GM12878 (cell line): ENCODE measurements at regions not wholly inside any gene's neighbourhood (a gene's known extent, or its start where the extent isn't known, plus 50 kb on each side); places are given as distances from the start of the nearest gene placed in this dataset.

Experiments
- ATF7 ChIP-seq: fragments of 450-650 bp; IDR thresholded peaks from 2 replicates; pipeline ENCODE4 v1.6.1; 2016; ENCODE audit warnings: low read depth, mild to moderate bottlenecking
- E2F4 ChIP-seq: IDR thresholded peaks from 2 replicates; pipeline ENCODE4 v1.6.1; 2012; ENCODE audit warnings: low read depth, low read length, improper control_type of control experiment
- EP300 ChIP-seq, 2 experiments: fragments of 150-350 bp in 1 of 2; IDR thresholded peaks; 2 replicates each; pipeline ENCODE4 v1.6.1; 2011 to 2012; ENCODE audit warnings: low read depth in 2 of 2, low read length in 2 of 2, borderline replicate concordance in 1 of 2, improper control_type of control experiment in 1 of 2, inconsistent platforms in 1 of 2; ENCODE audit not compliant: control insufficient read depth in 1 of 2
- GABPA ChIP-seq: IDR thresholded peaks from 2 replicates; pipeline ENCODE4 v1.6.1; 2014; ENCODE audit warnings: antibody characterized with exemption, low read depth, mild to moderate bottlenecking, inconsistent platforms
- HDAC2 ChIP-seq: fragments of 200-600 bp; sonication (generic); IDR thresholded peaks from 2 replicates; pipeline ENCODE4 v1.6.1; 2017
- MEF2A ChIP-seq: IDR thresholded peaks from 2 replicates; pipeline ENCODE4 v1.6.1; 2011; ENCODE audit warnings: low read depth, mild to moderate bottlenecking, low read length, moderate library complexity; ENCODE audit not compliant: insufficient read depth
- POLR2A ChIP-seq: IDR thresholded peaks from 2 replicates; pipeline ENCODE4 v1.6.1; 2011; ENCODE audit warnings: low read depth, mild to moderate bottlenecking, low read length
- POLR2AphosphoS5 ChIP-seq: IDR thresholded peaks from 2 replicates; pipeline ENCODE4 v1.6.1; 2011; ENCODE audit warnings: mild to moderate bottlenecking, low read length, inconsistent platforms
- SP1 ChIP-seq: IDR thresholded peaks from one replicate; pipeline ENCODE4 v1.6.1; 2011; ENCODE audit warnings: low read depth, low read length
- SREBF2 ChIP-seq: IDR thresholded peaks from 2 replicates; pipeline ENCODE4 v1.6.1; 2012; ENCODE audit warnings: mild to moderate bottlenecking, low read length
- TF ChIP-seq, protein P1 (sequence below), 3 experiments: IDR thresholded peaks in 2 of 3; conservative IDR thresholded peaks in 1 of 3; 2 replicates each; pipeline ENCODE4 v1.5.1; 2011; ENCODE audit warnings: low read depth in 3 of 3, low read length in 3 of 3, mild to moderate bottlenecking in 3 of 3, control low read depth in 2 of 3, moderate library complexity in 2 of 3, inconsistent platforms in 1 of 3, mixed read lengths in 1 of 3; ENCODE audit not compliant: control insufficient read depth in 2 of 3, insufficient read depth in 1 of 3; ENCODE audit errors: extremely low read depth in 1 of 3

- TF ChIP-seq POLR2A, result no peak
- no peak for TF ChIP-seq EP300 (IDR thresholded peaks at IDR 0.05; ENCODE audit: borderline replicate concordance in 1 of 2, control insufficient read depth in 1 of 2, low read depth in 2 of 2, low read length in 2 of 2)
- TF ChIP-seq SP1, result no peak
- TF ChIP-seq SREBF2, result no peak
- TF ChIP-seq MEF2A, result no peak
- no peak for TF ChIP-seq ATF7
- no peak for TF ChIP-seq HDAC2
- TF ChIP-seq, protein P1, sequence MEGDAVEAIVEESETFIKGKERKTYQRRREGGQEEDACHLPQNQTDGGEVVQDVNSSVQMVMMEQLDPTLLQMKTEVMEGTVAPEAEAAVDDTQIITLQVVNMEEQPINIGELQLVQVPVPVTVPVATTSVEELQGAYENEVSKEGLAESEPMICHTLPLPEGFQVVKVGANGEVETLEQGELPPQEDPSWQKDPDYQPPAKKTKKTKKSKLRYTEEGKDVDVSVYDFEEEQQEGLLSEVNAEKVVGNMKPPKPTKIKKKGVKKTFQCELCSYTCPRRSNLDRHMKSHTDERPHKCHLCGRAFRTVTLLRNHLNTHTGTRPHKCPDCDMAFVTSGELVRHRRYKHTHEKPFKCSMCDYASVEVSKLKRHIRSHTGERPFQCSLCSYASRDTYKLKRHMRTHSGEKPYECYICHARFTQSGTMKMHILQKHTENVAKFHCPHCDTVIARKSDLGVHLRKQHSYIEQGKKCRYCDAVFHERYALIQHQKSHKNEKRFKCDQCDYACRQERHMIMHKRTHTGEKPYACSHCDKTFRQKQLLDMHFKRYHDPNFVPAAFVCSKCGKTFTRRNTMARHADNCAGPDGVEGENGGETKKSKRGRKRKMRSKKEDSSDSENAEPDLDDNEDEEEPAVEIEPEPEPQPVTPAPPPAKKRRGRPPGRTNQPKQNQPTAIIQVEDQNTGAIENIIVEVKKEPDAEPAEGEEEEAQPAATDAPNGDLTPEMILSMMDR (IDR thresholded peaks at IDR 0.05 in 2 of 3, conservative IDR thresholded peaks at IDR 0.05 in 1 of 3; ENCODE audit: control insufficient read depth in 2 of 3, extremely low read depth in 1 of 3, insufficient read depth in 1 of 3, low read depth in 3 of 3, low read length in 3 of 3), result no peak
- no peak for TF ChIP-seq GABPA
- TF ChIP-seq E2F4, result no peak
- no peak for TF ChIP-seq POLR2AphosphoS5
Observed at GRCh38 chr17:71989117-71989516, 131.7 kb upstream of the SOX9 start.
